Endothelial cell of umbilical vein (primary cell): ENCODE measurements at regions not wholly inside any gene's neighbourhood (a gene's known extent, or its start where the extent isn't known, plus 50 kb on each side); places are given as distances from the start of the nearest gene placed in this dataset.

Source experiments
- BruUV-seq: library from RNA; stranded (reverse); fragments of 400-500 nt; replicated peaks from 2 replicates; lab custom pipeline; 2021; lab: Mats Ljungman, UMichigan
- CTCF ChIA-PET: fragments of 300-600, 350-600 bp; sonication (Branson Sonifier 250); formaldehyde crosslinking; loops from one replicate; lab custom pipeline; 2021; ENCODE audit warnings: antibody characterized with exemption, inconsistent platforms; lab: Charles Lee
- POLR2A ChIA-PET: fragments of 300-600, 350-600 bp; sonication (Branson Sonifier 250); formaldehyde crosslinking; loops from one replicate; lab custom pipeline; 2021; ENCODE audit warnings: antibody characterized with exemption, inconsistent platforms; lab: Charles Lee
- DNase-seq: peaks from one replicate; pipeline ENCODE4 v3.0.0-alpha.2; 2011; ENCODE audit warnings: low read depth, low spot score
- FAIRE-seq: peaks from 2 replicates; lab custom pipeline; 2011; peaks lifted over from hg19 to GRCh38; lab: Jason Lieb, UNC
- H2AFZ ChIP-seq: 2 replicates; pipeline ENCODE4 v1.6.0; 2012; ENCODE audit warnings: low read depth, low read length, control low read depth, inconsistent platforms
- H3K27ac ChIP-seq: 2 replicates; pipeline ENCODE4 v1.5.1; 2011; ENCODE audit warnings: low read depth, mild to moderate bottlenecking, control low read depth, low read length, moderate library complexity; ENCODE audit not compliant: insufficient read depth
- H3K27me3 ChIP-seq, 2 experiments: 2 replicates each; pipeline versions ENCODE4 v1.6.0 to v1.6.1; 2011; ENCODE audit warnings: low read length in 2 of 2, mixed read lengths in 1 of 2; ENCODE audit not compliant: control insufficient read depth in 2 of 2, insufficient read depth in 2 of 2
- H3K36me3 ChIP-seq, 2 experiments: 2 replicates in 1 of 2; 3 replicates in 1 of 2; pipeline ENCODE4 v1.5.1; 2011; ENCODE audit warnings: low read length in 2 of 2, mild to moderate bottlenecking in 1 of 2, moderate library complexity in 1 of 2; ENCODE audit not compliant: control insufficient read depth in 2 of 2, insufficient read depth in 2 of 2; ENCODE audit errors: extremely low read depth in 1 of 2
- H3K4me1 ChIP-seq: 3 replicates; pipeline ENCODE4 v1.5.1; 2011; ENCODE audit warnings: mild to moderate bottlenecking, low read length; ENCODE audit not compliant: control insufficient read depth, insufficient read depth; ENCODE audit errors: extremely low read depth
- H3K4me2 ChIP-seq: 2 replicates; pipeline ENCODE4 v1.6.1; 2011; ENCODE audit warnings: low read length, control low read depth, mixed read lengths; ENCODE audit not compliant: insufficient read depth
- H3K4me3 ChIP-seq, 3 experiments: fragments of 200-600 bp in 1 of 3; sonication (generic), shearing (Covaris generic) in 1 of 3; replicated peaks in 1 of 3; 2 replicates each; pipeline ENCODE4 v1.5.1; 2011 to 2016; ENCODE audit warnings: control low read depth in 3 of 3, low read length in 3 of 3, mild to moderate bottlenecking in 2 of 3, inconsistent platforms in 1 of 3, low read depth in 1 of 3, moderate library complexity in 1 of 3; ENCODE audit not compliant: insufficient read depth in 1 of 3
- H3K79me2 ChIP-seq: 2 replicates; pipeline ENCODE4 v1.6.0; 2012; ENCODE audit warnings: low read length, inconsistent platforms; ENCODE audit not compliant: control insufficient read depth, insufficient read depth
- H3K9ac ChIP-seq: replicated peaks from 2 replicates; pipeline ENCODE3; 2011; ENCODE audit warnings: low read length, control low read depth; ENCODE audit not compliant: insufficient read depth; ENCODE audit errors: extremely low read depth
- H3K9me1 ChIP-seq: replicated peaks from 3 replicates; pipeline ENCODE4 v1.6.0; 2011; ENCODE audit warnings: mild to moderate bottlenecking, low read length; ENCODE audit not compliant: control insufficient read depth, insufficient read depth; ENCODE audit errors: extremely low read depth
- H3K9me3 ChIP-seq: replicated peaks from 2 replicates; pipeline ENCODE4 v1.5.1; 2012; ENCODE audit warnings: low read length, inconsistent platforms; ENCODE audit not compliant: control insufficient read depth, insufficient read depth
- H4K20me1 ChIP-seq: replicated peaks from 2 replicates; pipeline ENCODE3; 2011; ENCODE audit warnings: mild to moderate bottlenecking, low read length; ENCODE audit not compliant: control insufficient read depth, insufficient read depth; ENCODE audit errors: extremely low read depth
- CTCF ChIP-seq, 2 donors: IDR thresholded peaks; 1 replicate in 1 of 2; 2 replicates in 1 of 2; pipeline ENCODE4 v1.5.1; 2011; ENCODE audit warnings: low read length in 2 of 2, mild to moderate bottlenecking in 2 of 2, moderate library complexity in 2 of 2, control low read depth in 1 of 2, inconsistent platforms in 1 of 2, low read depth in 1 of 2; ENCODE audit not compliant: insufficient read depth in 1 of 2; ENCODE audit errors: extremely low read depth in 1 of 2
- EZH2 ChIP-seq: IDR thresholded peaks from 2 replicates; pipeline ENCODE4 v1.6.1; 2012; ENCODE audit warnings: borderline replicate concordance, low read depth, mild to moderate bottlenecking, moderate library complexity, low read length, inconsistent platforms; ENCODE audit not compliant: severe bottlenecking
- JUN ChIP-seq: IDR thresholded peaks from 2 replicates; pipeline ENCODE4 v1.6.1; 2011; ENCODE audit warnings: borderline replicate concordance, low read depth; ENCODE audit not compliant: insufficient read length, insufficient read depth
- MYC ChIP-seq: IDR thresholded peaks from one replicate; pipeline ENCODE4 v1.6.1; 2011; ENCODE audit warnings: mild to moderate bottlenecking, low read depth, low read length
- POLR2AphosphoS5 ChIP-seq: IDR thresholded peaks from 2 replicates; pipeline ENCODE4 v1.6.1; 2012; ENCODE audit warnings: low read depth, mild to moderate bottlenecking, control low read depth, low read length, moderate library complexity; ENCODE audit not compliant: insufficient read depth
- dilution Hi-C: fragments of 300-500 bp; cut with MboI; formaldehyde crosslinking; loops from one replicate; pipeline ENCODE4 v1.15.0; 2019; ENCODE audit warnings: low sequenced_read_pairs; ENCODE audit not compliant: extremely low pct_ligation_motif_present
- intact Hi-C: fragments of 100-400 bp; cut with micrococcal nuclease; formaldehyde crosslinking; loops from one replicate; pipeline ENCODE4 v1.10.0; 2022
- TF ChIP-seq, protein P1 (sequence below): IDR thresholded peaks from 2 replicates; pipeline ENCODE4 v1.6.1; 2011; ENCODE audit not compliant: insufficient read depth, insufficient read length

- TF ChIP-seq CTCF (IDR thresholded peaks at IDR 0.05; ENCODE audit: extremely low read depth in 1 of 2, insufficient read depth in 1 of 2, low read depth in 1 of 2, low read length in 2 of 2) (no peak), JUN (no peak), MYC (no peak), EZH2 (no peak), POLR2AphosphoS5 (no peak)
- TF ChIP-seq, protein P1, sequence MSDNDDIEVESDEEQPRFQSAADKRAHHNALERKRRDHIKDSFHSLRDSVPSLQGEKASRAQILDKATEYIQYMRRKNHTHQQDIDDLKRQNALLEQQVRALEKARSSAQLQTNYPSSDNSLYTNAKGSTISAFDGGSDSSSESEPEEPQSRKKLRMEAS: no peak
- Histone ChIP-seq H3K9me1 (no peaks in the 10 kb centered on the region), H3K27ac (no peak overlapping the region), H4K20me1 (no peaks in the 10 kb centered on the region), H3K36me3 (no peaks in the 10 kb centered on the region), H3K79me2 (no peaks in the 10 kb centered on the region), H3K9me3 (no peaks in the 10 kb centered on the region), H3K4me1 (no peaks in the 10 kb centered on the region), H3K27me3 (no peaks in the 10 kb centered on the region), H3K9ac (no peak overlapping the region), H3K4me3 (no peak overlapping the region), H3K4me2 (no peak overlapping the region), H2AFZ (no peak overlapping the region)
- FAIRE-seq (no peak), DNase-seq (no peak)
- dilution Hi-C loops: no loop called here
- BruUV-seq: no TSS peak
- POLR2A ChIA-PET: no interaction called here
- intact Hi-C loops: no loop called here
- CTCF ChIA-PET: no interaction called here
These were observed 305.5 kb upstream of the DUSP10 start for GRCh38 chr1:222047366-222047765.
